ENCODE measurements at regions not wholly inside any gene's neighbourhood (a gene's known extent, or its start where the extent isn't known, plus 50 kb on each side); places are given as distances from the start of the nearest gene placed in this dataset.

GRCh38 chr6:51505434-51505833 lies 582.0 kb downstream of the PKHD1 start:
- Histone ChIP-seq H3K4me1 (ENCODE audit: control insufficient read depth, low read length) (no peaks in the 10 kb centered on the region), H3K4me2 (ENCODE audit: low read length) (no peak overlapping the region), H3K36me3 (ENCODE audit: control insufficient read depth, low read length) (no peaks in the 10 kb centered on the region), H3K4me3 (ENCODE audit: low read length) (no peak overlapping the region), H3K9me2 (replicated peaks; ENCODE audit: control insufficient read depth, low read length) (no peaks in the 10 kb centered on the region), H3K27ac (ENCODE audit: low read depth, low read length) (no peak overlapping the region), H3K79me2 (ENCODE audit: control insufficient read depth, low read length) (no peaks in the 10 kb centered on the region), H3K27me3 (ENCODE audit: control insufficient read depth, low read length) (no peaks in the 10 kb centered on the region), H3K9me3 (ENCODE audit: control insufficient read depth, insufficient read depth, low read length) (no peaks in the 10 kb centered on the region), H4K20me1 (ENCODE audit: control insufficient read depth, insufficient read depth, low read depth, low read length) (no peaks in the 10 kb centered on the region), H3F3A (ENCODE audit: control insufficient read depth, insufficient read depth) (no peaks in the 10 kb centered on the region)
- TF ChIP-seq CTCF (IDR thresholded peaks at IDR 0.05; ENCODE audit: low read depth, low read length, poor library complexity, severe bottlenecking) (no peak), EZH2phosphoT487 (IDR thresholded peaks at IDR 0.05; ENCODE audit: borderline replicate concordance, low read length) (no peak)

- Histone ChIP-seq H3K9me3 (ENCODE audit: control insufficient read depth, insufficient read depth, low read length) (no peaks in the 10 kb centered on the region), H3K4me1 (ENCODE audit: control insufficient read depth, low read length) (no peaks in the 10 kb centered on the region), H3K27ac (ENCODE audit: low read depth, low read length) (no peak overlapping the region), H3K27me3 (ENCODE audit: control insufficient read depth, low read length) (no peaks in the 10 kb centered on the region), H3K9me2 (replicated peaks; ENCODE audit: control insufficient read depth, low read length) (no peaks in the 10 kb centered on the region), H3K79me2 (ENCODE audit: control insufficient read depth, low read length) (no peaks in the 10 kb centered on the region), H3K4me3 (ENCODE audit: low read length) (no peak overlapping the region), H3K4me2 (ENCODE audit: low read length) (no peak overlapping the region), H4K20me1 (ENCODE audit: control insufficient read depth, insufficient read depth, low read depth, low read length) (no peaks in the 10 kb centered on the region), H3K36me3 (ENCODE audit: control insufficient read depth, low read length) (no peaks in the 10 kb centered on the region), H3F3A (ENCODE audit: control insufficient read depth, insufficient read depth) (no peaks in the 10 kb centered on the region)
- TF ChIP-seq EZH2phosphoT487 (IDR thresholded peaks at IDR 0.05; ENCODE audit: borderline replicate concordance, low read length): no peak
- no peak for TF ChIP-seq CTCF (IDR thresholded peaks at IDR 0.05; ENCODE audit: low read depth, low read length, poor library complexity, severe bottlenecking)
Measured at GRCh38 chr6:51509597-51509996, 577.8 kb downstream of the PKHD1 start.

- Histone ChIP-seq H3K4me3 (ENCODE audit: low read length) (no peak overlapping the region), H3K4me1 (ENCODE audit: control insufficient read depth, low read length) (no peaks in the 10 kb centered on the region), H4K20me1 (ENCODE audit: control insufficient read depth, insufficient read depth, low read depth, low read length) (no peaks in the 10 kb centered on the region), H3K36me3 (ENCODE audit: control insufficient read depth, low read length) (no peaks in the 10 kb centered on the region), H3K27me3 (ENCODE audit: control insufficient read depth, low read length) (no peaks in the 10 kb centered on the region), H3F3A (ENCODE audit: control insufficient read depth, insufficient read depth) (no peaks in the 10 kb centered on the region), H3K79me2 (ENCODE audit: control insufficient read depth, low read length) (no peaks in the 10 kb centered on the region), H3K9me2 (replicated peaks; ENCODE audit: control insufficient read depth, low read length) (no peaks in the 10 kb centered on the region), H3K27ac (ENCODE audit: low read depth, low read length) (no peak overlapping the region), H3K4me2 (ENCODE audit: low read length) (no peak overlapping the region), H3K9me3 (ENCODE audit: control insufficient read depth, insufficient read depth, low read length) (no peaks in the 10 kb centered on the region)
- TF ChIP-seq CTCF (IDR thresholded peaks at IDR 0.05; ENCODE audit: low read depth, low read length, poor library complexity, severe bottlenecking): no peak
- TF ChIP-seq EZH2phosphoT487 (IDR thresholded peaks at IDR 0.05; ENCODE audit: borderline replicate concordance, low read length): no peak
Measured at GRCh38 chr6:51511081-51511480, 576.3 kb downstream of the PKHD1 start.
